ENCODE measurements at regions not wholly inside any gene's neighbourhood (a gene's known extent, or its start where the extent isn't known, plus 50 kb on each side); places are given as distances from the start of the nearest gene placed in this dataset.

- no peak for TF ChIP-seq ZNF598 (CRISPR knock-in tag; IDR thresholded peaks at IDR 0.05; ENCODE audit: borderline replicate concordance)
- TF ChIP-seq EP300 (IDR thresholded peaks at IDR 0.05; ENCODE audit: low read depth in 2 of 2, low read length in 2 of 2) = no peak
- no peak for TF ChIP-seq EP300 (CRISPR knock-in tag; IDR thresholded peaks at IDR 0.05; ENCODE audit: borderline replicate concordance)
These were observed 525.7 kb downstream of the TLE4 start (continued) for GRCh38 chr9:80097476-80097875.

DNA sequence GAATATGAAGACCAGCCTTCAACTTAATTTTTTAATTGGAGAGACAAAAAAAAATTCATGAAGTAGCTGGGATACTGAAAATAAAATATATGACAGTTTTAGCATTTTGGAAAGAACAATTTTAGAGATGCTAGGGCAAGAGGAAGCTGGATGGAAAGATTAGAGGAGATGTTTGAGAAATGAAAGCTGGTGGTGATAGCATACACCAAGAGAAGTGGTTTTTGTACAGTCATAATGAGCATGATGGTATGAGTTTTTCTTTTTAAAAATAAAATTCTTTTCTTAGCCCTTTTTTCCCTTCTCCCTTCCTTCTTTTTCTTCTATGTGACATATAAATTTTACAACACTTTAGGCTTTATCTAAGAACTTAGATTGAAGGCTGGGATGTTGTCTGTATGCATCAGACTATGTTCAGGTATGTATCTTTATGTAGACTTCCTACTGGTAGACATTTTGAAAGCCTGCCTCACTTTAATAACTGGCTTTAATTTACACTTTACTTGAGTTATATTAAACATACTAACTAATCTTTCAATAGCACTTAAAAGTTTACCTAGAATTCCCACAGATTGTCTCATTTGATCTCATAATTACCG lies 522.5 kb downstream of the TLE4 start:
- CTCF ChIA-PET (ENCODE audit: low intra/inter-chr PET ratio, low total read pairs) = no interaction called here
- Histone ChIP-seq H3K36me3 (replicated peaks in 1 of 2; ENCODE audit: control insufficient read depth in 1 of 2, insufficient read depth in 2 of 2, low read length in 2 of 2) (no peaks in the 10 kb centered on the region), H3K9me3 (ENCODE audit: low read length) (no peaks in the 10 kb centered on the region; the same call in 1 of the 2 replicates), H3K4me2 (ENCODE audit: low read depth, low read length) (no peak overlapping the region), H4K20me1 (ENCODE audit: insufficient read depth, low read length) (no peaks in the 10 kb centered on the region), H3K4me3 (replicated peaks in 1 of 3; ENCODE audit: insufficient read depth in 1 of 3, low read depth in 2 of 3, low read length in 3 of 3) (no peak overlapping the region), H2AFZ (ENCODE audit: low read length) (no peak overlapping the region), H3K9ac (ENCODE audit: insufficient read depth, low read depth, low read length) (no peak overlapping the region), H3K79me2 (ENCODE audit: insufficient read depth, low read length) (no peaks in the 10 kb centered on the region), H3K4me1 (ENCODE audit: insufficient read depth, low read length) (no peaks in the 10 kb centered on the region), H3K27me3 (ENCODE audit: control insufficient read depth in 1 of 2, insufficient read depth in 2 of 2, low read length in 2 of 2) (no peaks in the 10 kb centered on the region), H3K27ac (ENCODE audit: extremely low read length, insufficient read depth, low read length) (no peak overlapping the region)
- DNase-seq (ENCODE audit: low spot score) = no peak
- in situ Hi-C loops (cut with HindIII; ENCODE audit: extremely low pct_ligation_motif_present, low pct_unique_long_range_greater_than_20kb) = no loop called here
- intact Hi-C loops (cut with micrococcal nuclease; ENCODE audit: unreplicated experiment) = no loop called here
- 2% methylated on average over 1 of the region's 1 CpG for WGBS (ENCODE audit: low lambda C conversion rate)
- ATAC-seq = no peak
- BruUV-seq (replicated peaks) = no TSS peak
- POLR2A ChIA-PET = no interaction called here
- FAIRE-seq = no peak
- no peak for TF ChIP-seq HMG20B (CRISPR knock-in tag; conservative IDR thresholded peaks at IDR 0.05)
- no peak for TF ChIP-seq THRA (CRISPR knock-in tag; IDR thresholded peaks at IDR 0.05; ENCODE audit: borderline replicate concordance)
- no peak for TF ChIP-seq NFE2L1 (CRISPR knock-in tag; IDR thresholded peaks at IDR 0.05; ENCODE audit: borderline replicate concordance)
- TF ChIP-seq, protein P1, sequence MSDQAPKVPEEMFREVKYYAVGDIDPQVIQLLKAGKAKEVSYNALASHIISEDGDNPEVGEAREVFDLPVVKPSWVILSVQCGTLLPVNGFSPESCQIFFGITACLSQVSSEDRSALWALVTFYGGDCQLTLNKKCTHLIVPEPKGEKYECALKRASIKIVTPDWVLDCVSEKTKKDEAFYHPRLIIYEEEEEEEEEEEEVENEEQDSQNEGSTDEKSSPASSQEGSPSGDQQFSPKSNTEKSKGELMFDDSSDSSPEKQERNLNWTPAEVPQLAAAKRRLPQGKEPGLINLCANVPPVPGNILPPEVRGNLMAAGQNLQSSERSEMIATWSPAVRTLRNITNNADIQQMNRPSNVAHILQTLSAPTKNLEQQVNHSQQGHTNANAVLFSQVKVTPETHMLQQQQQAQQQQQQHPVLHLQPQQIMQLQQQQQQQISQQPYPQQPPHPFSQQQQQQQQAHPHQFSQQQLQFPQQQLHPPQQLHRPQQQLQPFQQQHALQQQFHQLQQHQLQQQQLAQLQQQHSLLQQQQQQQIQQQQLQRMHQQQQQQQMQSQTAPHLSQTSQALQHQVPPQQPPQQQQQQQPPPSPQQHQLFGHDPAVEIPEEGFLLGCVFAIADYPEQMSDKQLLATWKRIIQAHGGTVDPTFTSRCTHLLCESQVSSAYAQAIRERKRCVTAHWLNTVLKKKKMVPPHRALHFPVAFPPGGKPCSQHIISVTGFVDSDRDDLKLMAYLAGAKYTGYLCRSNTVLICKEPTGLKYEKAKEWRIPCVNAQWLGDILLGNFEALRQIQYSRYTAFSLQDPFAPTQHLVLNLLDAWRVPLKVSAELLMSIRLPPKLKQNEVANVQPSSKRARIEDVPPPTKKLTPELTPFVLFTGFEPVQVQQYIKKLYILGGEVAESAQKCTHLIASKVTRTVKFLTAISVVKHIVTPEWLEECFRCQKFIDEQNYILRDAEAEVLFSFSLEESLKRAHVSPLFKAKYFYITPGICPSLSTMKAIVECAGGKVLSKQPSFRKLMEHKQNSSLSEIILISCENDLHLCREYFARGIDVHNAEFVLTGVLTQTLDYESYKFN (CRISPR knock-in tag; conservative IDR thresholded peaks at IDR 0.05) = no peak
- no peak for TF ChIP-seq SATB2 (CRISPR knock-in tag; IDR thresholded peaks at IDR 0.05)
- TF ChIP-seq ZNF362 (CRISPR knock-in tag; IDR thresholded peaks at IDR 0.05; ENCODE audit: borderline replicate concordance) = no peak
- TF ChIP-seq ZNF225 (CRISPR knock-in tag; IDR thresholded peaks at IDR 0.05) = no peak
- no peak for TF ChIP-seq TOPORS (CRISPR knock-in tag; IDR thresholded peaks at IDR 0.05)
- TF ChIP-seq RARG (CRISPR knock-in tag; IDR thresholded peaks at IDR 0.05; ENCODE audit: low read depth) = no peak
- no peak for TF ChIP-seq RFX5 (IDR thresholded peaks at IDR 0.05; ENCODE audit: low read depth, low read length)
- no peak for TF ChIP-seq ZNF484 (CRISPR knock-in tag; IDR thresholded peaks at IDR 0.05; ENCODE audit: borderline replicate concordance, low read depth)
- TF ChIP-seq ZNF33A (CRISPR knock-in tag; IDR thresholded peaks at IDR 0.05; ENCODE audit: borderline replicate concordance) = no peak
- TF ChIP-seq, protein P2, sequence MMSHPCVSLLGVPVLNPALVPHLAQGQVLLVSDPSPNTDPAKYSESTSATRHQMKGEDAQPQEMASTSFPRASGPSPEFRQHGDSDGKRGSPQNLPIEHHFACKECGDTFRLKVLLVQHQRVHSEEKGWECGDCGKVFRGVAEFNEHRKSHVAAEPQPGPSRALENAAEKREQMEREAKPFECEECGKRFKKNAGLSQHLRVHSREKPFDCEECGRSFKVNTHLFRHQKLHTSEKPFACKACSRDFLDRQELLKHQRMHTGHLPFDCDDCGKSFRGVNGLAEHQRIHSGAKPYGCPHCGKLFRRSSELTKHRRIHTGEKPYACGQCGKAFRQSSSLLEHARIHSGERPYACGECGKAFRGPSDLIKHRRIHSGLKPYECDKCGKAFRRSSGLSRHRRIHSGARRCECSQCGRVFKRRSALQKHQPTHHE (CRISPR knock-in tag; IDR thresholded peaks at IDR 0.05; ENCODE audit: borderline replicate concordance) = no peak
